ENCODE measurements at regions not wholly inside any gene's neighbourhood (a gene's known extent, or its start where the extent isn't known, plus 50 kb on each side); places are given as distances from the start of the nearest gene placed in this dataset.

DNA sequence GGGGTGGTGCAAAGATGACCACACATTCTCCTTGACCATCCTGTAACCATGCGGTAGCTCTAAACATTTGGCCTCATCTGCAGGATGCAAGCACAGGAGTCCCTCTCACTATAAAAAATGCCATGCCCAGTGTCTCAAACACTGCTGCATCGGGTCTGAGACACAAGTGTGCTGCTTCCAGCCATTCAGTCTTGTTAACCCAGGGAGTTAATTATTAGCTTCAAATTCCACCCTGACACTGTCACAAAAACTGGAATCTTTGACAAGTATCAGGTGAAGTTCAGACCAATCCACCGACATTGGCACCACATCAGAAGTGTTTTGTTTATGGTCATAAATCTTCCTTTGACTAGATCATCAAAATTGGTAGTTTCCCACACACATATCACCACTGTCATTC is 119.1 kb upstream of the RASEF start:
- TF ChIP-seq POLR2A (IDR thresholded peaks at IDR 0.05): no peak
- TF ChIP-seq, protein P1, sequence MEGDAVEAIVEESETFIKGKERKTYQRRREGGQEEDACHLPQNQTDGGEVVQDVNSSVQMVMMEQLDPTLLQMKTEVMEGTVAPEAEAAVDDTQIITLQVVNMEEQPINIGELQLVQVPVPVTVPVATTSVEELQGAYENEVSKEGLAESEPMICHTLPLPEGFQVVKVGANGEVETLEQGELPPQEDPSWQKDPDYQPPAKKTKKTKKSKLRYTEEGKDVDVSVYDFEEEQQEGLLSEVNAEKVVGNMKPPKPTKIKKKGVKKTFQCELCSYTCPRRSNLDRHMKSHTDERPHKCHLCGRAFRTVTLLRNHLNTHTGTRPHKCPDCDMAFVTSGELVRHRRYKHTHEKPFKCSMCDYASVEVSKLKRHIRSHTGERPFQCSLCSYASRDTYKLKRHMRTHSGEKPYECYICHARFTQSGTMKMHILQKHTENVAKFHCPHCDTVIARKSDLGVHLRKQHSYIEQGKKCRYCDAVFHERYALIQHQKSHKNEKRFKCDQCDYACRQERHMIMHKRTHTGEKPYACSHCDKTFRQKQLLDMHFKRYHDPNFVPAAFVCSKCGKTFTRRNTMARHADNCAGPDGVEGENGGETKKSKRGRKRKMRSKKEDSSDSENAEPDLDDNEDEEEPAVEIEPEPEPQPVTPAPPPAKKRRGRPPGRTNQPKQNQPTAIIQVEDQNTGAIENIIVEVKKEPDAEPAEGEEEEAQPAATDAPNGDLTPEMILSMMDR (IDR thresholded peaks at IDR 0.05): no peak
